ENCODE measurements at regions not wholly inside any gene's neighbourhood (a gene's known extent, or its start where the extent isn't known, plus 50 kb on each side); places are given as distances from the start of the nearest gene placed in this dataset.

DNA sequence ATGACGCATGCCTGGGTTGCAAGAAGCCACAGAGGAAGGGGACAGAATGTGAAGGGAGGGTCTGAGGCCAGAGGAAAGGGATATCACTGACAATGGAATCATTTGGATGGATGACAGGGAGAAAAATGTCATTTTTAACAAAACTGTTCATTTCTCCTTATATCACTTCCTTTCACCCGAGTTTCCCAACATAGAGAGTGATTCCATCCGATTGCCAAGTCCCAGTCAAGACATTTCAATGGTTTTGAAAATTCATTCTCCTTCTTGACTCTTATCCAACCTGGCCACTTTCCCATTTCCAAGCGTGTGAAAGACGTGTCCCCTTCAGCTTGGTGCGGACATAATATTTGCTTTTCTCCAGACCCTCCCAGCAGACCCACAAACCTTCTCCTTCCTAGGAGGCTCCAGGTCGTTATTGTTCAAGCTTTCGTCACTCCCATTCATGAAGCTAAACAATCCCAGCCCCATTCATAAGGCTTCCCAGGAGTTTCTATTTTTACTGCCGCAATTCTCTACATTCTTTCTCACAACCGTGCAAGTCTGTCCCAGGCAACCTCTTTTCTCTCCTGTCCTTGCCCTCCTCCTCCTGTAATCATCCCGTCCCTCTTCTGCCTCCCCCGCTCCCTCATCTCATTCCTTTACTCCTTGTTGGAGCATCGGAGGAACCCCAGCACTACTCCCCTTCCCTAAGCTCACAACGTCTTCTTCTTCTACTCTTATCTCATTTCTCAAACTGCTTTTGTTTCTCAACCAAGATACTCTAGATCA, 301.3 kb upstream of the KLF6 start:
- TF ChIP-seq CTCF (IDR thresholded peaks at IDR 0.05; ENCODE audit: low read depth, low read length, missing input control) (no peak), MAX (IDR thresholded peaks at IDR 0.05) (no peak), FOXA2 (IDR thresholded peaks at IDR 0.05) (no peak), ZBTB33 (IDR thresholded peaks at IDR 0.05) (no peak), EGR1 (IDR thresholded peaks at IDR 0.05; ENCODE audit: low read depth in 2 of 2) (no peak)
- TF ChIP-seq, protein P1, sequence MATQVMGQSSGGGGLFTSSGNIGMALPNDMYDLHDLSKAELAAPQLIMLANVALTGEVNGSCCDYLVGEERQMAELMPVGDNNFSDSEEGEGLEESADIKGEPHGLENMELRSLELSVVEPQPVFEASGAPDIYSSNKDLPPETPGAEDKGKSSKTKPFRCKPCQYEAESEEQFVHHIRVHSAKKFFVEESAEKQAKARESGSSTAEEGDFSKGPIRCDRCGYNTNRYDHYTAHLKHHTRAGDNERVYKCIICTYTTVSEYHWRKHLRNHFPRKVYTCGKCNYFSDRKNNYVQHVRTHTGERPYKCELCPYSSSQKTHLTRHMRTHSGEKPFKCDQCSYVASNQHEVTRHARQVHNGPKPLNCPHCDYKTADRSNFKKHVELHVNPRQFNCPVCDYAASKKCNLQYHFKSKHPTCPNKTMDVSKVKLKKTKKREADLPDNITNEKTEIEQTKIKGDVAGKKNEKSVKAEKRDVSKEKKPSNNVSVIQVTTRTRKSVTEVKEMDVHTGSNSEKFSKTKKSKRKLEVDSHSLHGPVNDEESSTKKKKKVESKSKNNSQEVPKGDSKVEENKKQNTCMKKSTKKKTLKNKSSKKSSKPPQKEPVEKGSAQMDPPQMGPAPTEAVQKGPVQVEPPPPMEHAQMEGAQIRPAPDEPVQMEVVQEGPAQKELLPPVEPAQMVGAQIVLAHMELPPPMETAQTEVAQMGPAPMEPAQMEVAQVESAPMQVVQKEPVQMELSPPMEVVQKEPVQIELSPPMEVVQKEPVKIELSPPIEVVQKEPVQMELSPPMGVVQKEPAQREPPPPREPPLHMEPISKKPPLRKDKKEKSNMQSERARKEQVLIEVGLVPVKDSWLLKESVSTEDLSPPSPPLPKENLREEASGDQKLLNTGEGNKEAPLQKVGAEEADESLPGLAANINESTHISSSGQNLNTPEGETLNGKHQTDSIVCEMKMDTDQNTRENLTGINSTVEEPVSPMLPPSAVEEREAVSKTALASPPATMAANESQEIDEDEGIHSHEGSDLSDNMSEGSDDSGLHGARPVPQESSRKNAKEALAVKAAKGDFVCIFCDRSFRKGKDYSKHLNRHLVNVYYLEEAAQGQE (IDR thresholded peaks at IDR 0.05): no peak

All from liver (tissue), 3 donors.